ENCODE measurements at regions not wholly inside any gene's neighbourhood (a gene's known extent, or its start where the extent isn't known, plus 50 kb on each side); places are given as distances from the start of the nearest gene placed in this dataset.
A peak's percentile ranks its signal among the peaks of the same experiment; 100 is the strongest.

DNA sequence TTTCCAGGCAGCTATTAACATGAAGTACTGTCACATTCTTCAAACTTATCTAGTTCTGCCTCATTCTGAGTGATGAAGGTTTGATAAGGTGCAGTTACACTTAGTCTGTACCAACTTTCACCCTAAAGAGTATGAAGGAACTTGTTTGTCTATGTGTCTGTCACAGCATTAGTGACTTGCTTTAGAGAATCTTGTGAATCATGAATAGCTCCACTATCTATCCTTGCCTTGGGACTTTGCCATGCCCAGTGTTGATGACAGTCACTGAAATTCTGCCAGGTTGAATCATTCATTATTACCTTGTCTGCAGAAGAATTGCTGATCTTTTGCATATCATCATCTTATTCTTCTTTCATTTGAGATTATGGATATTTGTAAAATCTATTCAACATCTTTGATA, 50.9 kb upstream of the A1CF start:
- no peaks in the 10 kb centered on the region for H3K27me3 ChIP-seq (replicated peaks; ENCODE audit: insufficient read depth)
- H3K9me3 ChIP-seq: no peaks in the 10 kb centered on the region
- H3K4me1 ChIP-seq (ENCODE audit: control insufficient read depth in 1 of 2, low read depth in 2 of 2): no peaks in the 10 kb centered on the region
- ATAC-seq (ENCODE audit: insufficient number of reproducible peaks, low FRiP score, low read depth): no peak
- TF ChIP-seq, protein P1, sequence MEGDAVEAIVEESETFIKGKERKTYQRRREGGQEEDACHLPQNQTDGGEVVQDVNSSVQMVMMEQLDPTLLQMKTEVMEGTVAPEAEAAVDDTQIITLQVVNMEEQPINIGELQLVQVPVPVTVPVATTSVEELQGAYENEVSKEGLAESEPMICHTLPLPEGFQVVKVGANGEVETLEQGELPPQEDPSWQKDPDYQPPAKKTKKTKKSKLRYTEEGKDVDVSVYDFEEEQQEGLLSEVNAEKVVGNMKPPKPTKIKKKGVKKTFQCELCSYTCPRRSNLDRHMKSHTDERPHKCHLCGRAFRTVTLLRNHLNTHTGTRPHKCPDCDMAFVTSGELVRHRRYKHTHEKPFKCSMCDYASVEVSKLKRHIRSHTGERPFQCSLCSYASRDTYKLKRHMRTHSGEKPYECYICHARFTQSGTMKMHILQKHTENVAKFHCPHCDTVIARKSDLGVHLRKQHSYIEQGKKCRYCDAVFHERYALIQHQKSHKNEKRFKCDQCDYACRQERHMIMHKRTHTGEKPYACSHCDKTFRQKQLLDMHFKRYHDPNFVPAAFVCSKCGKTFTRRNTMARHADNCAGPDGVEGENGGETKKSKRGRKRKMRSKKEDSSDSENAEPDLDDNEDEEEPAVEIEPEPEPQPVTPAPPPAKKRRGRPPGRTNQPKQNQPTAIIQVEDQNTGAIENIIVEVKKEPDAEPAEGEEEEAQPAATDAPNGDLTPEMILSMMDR (IDR thresholded peaks at IDR 0.05): no peak
- no peak overlapping the region for H3K4me3 ChIP-seq
- DNase-seq (ENCODE audit: low spot score): no peak
- no peaks in the 10 kb centered on the region for H3K36me3 ChIP-seq
- no peak overlapping the region for H3K27ac ChIP-seq

DNA sequence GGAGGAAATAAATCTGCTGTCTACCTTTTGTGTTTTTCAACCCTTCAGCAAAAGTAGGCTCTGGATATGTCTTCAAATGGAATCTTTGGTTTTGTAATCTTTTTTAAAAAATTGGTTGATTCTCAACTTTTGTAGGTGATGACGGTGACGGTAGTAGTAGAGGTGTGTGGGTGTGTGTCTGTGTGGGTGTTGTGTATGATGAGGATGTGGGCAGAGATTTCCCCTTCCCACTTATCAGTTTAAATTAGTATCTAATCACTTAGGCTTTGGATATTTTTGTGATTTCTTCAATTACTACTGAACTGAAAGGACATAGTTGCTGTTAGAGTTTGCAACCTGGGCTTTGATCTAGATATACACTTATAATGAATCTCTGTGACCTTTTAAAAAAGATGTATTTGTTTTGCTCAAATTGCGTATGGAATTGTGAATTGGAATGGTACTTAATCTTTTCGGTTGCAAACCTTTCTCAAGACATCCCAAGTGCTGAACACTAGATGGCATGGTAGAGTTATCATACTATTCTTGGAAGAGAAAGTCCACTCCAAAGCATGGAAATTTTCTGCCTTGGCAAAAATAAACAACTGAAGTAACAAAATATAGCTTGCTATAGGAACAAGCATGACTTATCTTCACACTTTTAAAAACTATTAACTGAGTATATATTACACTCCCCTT, 51.9 kb upstream of the A1CF start:
- Histone ChIP-seq H3K27me3 (replicated peaks; ENCODE audit: insufficient read depth) (no peaks in the 10 kb centered on the region), H3K36me3 (no peaks in the 10 kb centered on the region), H3K27ac (no peak overlapping the region), H3K4me1 (ENCODE audit: control insufficient read depth in 1 of 2, low read depth in 2 of 2) (no peaks in the 10 kb centered on the region), H3K9me3 (no peaks in the 10 kb centered on the region), H3K4me3 (no peak overlapping the region)
- TF ChIP-seq, protein P1 (IDR thresholded peaks at IDR 0.05): peak; percentile 51
- DNase-seq (ENCODE audit: low spot score) (no peak), ATAC-seq (ENCODE audit: insufficient number of reproducible peaks, low FRiP score, low read depth) (no peak)

DNA sequence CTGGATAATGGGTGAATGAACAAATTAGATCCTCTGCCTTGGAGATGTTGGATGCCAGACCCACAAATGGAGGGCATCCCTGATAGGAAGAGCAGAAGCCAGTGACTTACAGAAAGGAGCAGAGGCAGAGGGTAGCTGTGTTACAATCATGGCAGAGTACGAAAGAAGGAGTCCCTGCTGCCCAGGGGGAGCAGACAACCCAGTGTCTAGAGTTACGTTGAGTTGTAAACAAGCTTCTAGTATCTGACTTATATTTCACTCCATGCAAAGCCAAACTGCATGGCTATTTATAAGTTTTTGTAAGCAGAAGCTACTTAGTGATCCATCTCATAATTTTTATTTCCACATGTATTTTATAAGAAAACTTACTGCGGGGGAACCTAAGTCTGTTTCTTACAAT, 56.2 kb upstream of the A1CF start:
- TF ChIP-seq, protein P1 (IDR thresholded peaks at IDR 0.05): no peak
- Histone ChIP-seq H3K4me1 (ENCODE audit: control insufficient read depth in 1 of 2, low read depth in 2 of 2) (no peaks in the 10 kb centered on the region), H3K9me3 (no peaks in the 10 kb centered on the region), H3K4me3 (no peak overlapping the region), H3K27ac (no peak overlapping the region), H3K27me3 (replicated peaks; ENCODE audit: insufficient read depth) (no peaks in the 10 kb centered on the region), H3K36me3 (no peaks in the 10 kb centered on the region)
- DNase-seq (ENCODE audit: low spot score) (no peak), ATAC-seq (ENCODE audit: insufficient number of reproducible peaks, low FRiP score, low read depth) (no peak)

DNA sequence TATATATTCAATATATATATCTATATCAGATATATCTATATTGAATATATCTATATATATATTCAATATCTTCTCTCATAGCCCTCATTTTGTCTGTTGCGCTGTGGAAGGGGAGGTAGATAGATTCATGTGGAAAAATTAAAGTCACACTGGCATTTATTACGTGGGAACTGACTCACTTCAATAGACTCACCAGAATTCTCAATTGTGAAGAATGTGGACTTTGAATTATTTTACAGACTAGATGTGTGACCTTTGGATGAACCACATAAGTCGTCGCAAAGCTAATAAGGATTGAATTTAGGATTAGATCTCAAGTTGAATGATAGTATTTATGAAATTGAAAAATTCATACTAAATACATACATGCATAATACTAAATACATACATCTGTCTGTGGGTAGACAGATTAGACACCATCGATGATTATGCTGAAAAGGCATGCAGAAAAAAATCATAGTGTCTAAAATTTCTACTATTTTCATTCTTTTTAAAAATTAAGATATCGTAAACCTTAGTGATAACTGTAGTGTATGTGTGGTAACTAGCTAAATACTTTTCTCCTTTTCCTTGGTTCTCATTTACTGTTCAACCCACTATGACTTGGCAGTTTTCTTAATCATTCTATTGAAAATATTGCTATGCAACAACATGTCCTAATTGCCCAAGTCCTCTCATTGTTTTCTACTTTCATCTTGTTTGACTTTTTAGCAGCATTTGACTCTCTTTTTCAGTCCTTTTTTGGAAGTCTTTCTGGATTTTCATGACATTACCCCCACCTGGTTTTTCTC, 61.8 kb upstream of the A1CF start:
- Histone ChIP-seq H3K9me3 (no peaks in the 10 kb centered on the region), H3K27me3 (replicated peaks; ENCODE audit: insufficient read depth) (no peaks in the 10 kb centered on the region), H3K4me1 (ENCODE audit: control insufficient read depth in 1 of 2, low read depth in 2 of 2) (no peaks in the 10 kb centered on the region), H3K4me3 (no peak overlapping the region), H3K36me3 (no peaks in the 10 kb centered on the region), H3K27ac (no peak overlapping the region)
- no peak for DNase-seq (ENCODE audit: low spot score)
- no peak for ATAC-seq (ENCODE audit: insufficient number of reproducible peaks, low FRiP score, low read depth)
- TF ChIP-seq, protein P1 (IDR thresholded peaks at IDR 0.05): no peak

DNA sequence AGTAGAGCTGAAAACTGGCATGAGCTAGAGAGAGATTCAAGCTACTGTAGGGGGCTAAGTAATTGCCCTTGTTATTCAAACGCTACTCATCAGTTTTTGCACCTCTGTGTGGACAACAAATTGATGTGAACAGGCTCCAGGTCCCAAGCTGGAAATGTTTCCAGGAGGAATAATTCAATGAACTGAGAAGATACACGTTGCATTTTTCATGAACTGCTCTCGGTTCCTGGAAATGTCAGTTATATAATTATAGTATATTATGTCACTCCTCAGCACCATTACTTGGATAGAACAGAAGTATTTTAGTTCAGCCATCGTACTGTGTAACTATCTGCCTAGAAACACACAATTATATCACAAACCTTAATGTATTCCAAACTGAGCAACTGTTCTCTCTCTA, 65.9 kb upstream of the A1CF start:
- Histone ChIP-seq H3K27me3 (replicated peaks; ENCODE audit: insufficient read depth) (no peaks in the 10 kb centered on the region), H3K4me3 (no peak overlapping the region), H3K36me3 (no peaks in the 10 kb centered on the region), H3K9me3 (no peaks in the 10 kb centered on the region), H3K27ac (no peak overlapping the region), H3K4me1 (ENCODE audit: control insufficient read depth in 1 of 2, low read depth in 2 of 2) (no peaks in the 10 kb centered on the region)
- ATAC-seq (ENCODE audit: insufficient number of reproducible peaks, low FRiP score, low read depth) (no peak), DNase-seq (ENCODE audit: low spot score) (no peak)
- TF ChIP-seq, protein P1 (IDR thresholded peaks at IDR 0.05): no peak

Measured in thoracic aorta (tissue), 2 donors.